HUES64 (cell line): ENCODE measurements at regions not wholly inside any gene's neighbourhood (a gene's known extent, or its start where the extent isn't known, plus 50 kb on each side); places are given as distances from the start of the nearest gene placed in this dataset.
A peak's percentile ranks its signal among the peaks of the same experiment; 100 is the strongest.

Experiments
- H3K27ac ChIP-seq: 2 replicates; pipeline ENCODE4 v1.7.0; 2013; ENCODE audit warnings: low read depth, low read length, inconsistent platforms
- H3K27me3 ChIP-seq: 2 replicates; pipeline ENCODE4 v1.6.1; 2013; ENCODE audit warnings: mild to moderate bottlenecking, low read length; ENCODE audit not compliant: insufficient read depth
- H3K36me3 ChIP-seq: 2 replicates; pipeline ENCODE4 v1.6.1; 2013; ENCODE audit warnings: mild to moderate bottlenecking, low read length; ENCODE audit not compliant: insufficient read depth
- H3K4me1 ChIP-seq: 2 replicates; pipeline ENCODE4 v1.6.1; 2013; ENCODE audit warnings: mild to moderate bottlenecking, low read length, moderate library complexity; ENCODE audit not compliant: insufficient read depth
- H3K4me3 ChIP-seq: 2 replicates; pipeline ENCODE4 v1.5.1; 2013; ENCODE audit warnings: mild to moderate bottlenecking, low read length, moderate library complexity
- H3K9ac ChIP-seq: 2 replicates; pipeline ENCODE4 v1.6.1; 2013; ENCODE audit warnings: mild to moderate bottlenecking, low read depth, low read length
- H3K9me3 ChIP-seq: 2 replicates; pipeline ENCODE4 v1.6.1; 2013; ENCODE audit warnings: low read depth, low read length; ENCODE audit not compliant: insufficient read depth
- WGBS: fragments of 150-250, 120-280 bp; methylation state at CpG from one replicate; pipeline ENCODE4 v1.1.7; 2013; ENCODE audit warnings: missing lambda C conversion rate; 5-methylcytosine and 5-hydroxymethylcytosine counted together

GRCh38 chr22:27670701-27671412, 130.7 kb downstream of the MN1 start:
- Histone ChIP-seq H3K9ac (peak overlapping the region; percentile 74), H3K4me3 (peak overlapping the region; percentile 27; the same call in 1 of the 2 replicates)

GRCh38 chr22:27671413-27671935, 130.1 kb downstream of the MN1 start:
- Histone ChIP-seq H3K9ac (peak overlapping the region; percentile 74), H3K27me3 (no peaks in the 10 kb centered on the region), H3K27ac (peak overlapping the region; percentile 99), H3K36me3 (peaks cover 15% of the 10 kb centered on the region; the same call in 1 of the 2 replicates), H3K4me3 (no peak overlapping the region), H3K9me3 (peaks cover 2% of the 10 kb centered on the region; the same call in 1 of the 2 replicates), H3K4me1 (peaks cover 20% of the 10 kb centered on the region)
- 83% methylated on average over 3 of the region's 3 CpGs for WGBS

More at GRCh38 chr22:27670701-27671412, 130.7 kb downstream of the MN1 start:
- Histone ChIP-seq H3K4me1 (peaks cover 20% of the 10 kb centered on the region), H3K36me3 (peaks cover 8% of the 10 kb centered on the region; the same call in 1 of the 2 replicates), H3K27ac (peak overlapping the region; percentile 99), H3K27me3 (no peaks in the 10 kb centered on the region), H3K9me3 (peaks cover 6% of the 10 kb centered on the region)
- WGBS = 8% methylated on average over 16 of the region's 16 CpGs

- Histone ChIP-seq H3K36me3 (peaks cover 19% of the 10 kb centered on the region), H3K4me3 (no peak overlapping the region), H3K9me3 (no peaks in the 10 kb centered on the region), H3K4me1 (peaks cover 20% of the 10 kb centered on the region), H3K27ac (0 out of 2 replicates have a peak overlapping the region, but pooled peaks have one; percentile 23), H3K9ac (no peak overlapping the region), H3K27me3 (no peaks in the 10 kb centered on the region)
- 94% methylated on average over 9 of the region's 9 CpGs for WGBS
These were observed 128.7 kb downstream of the MN1 start for GRCh38 chr22:27672721-27673418.

GRCh38 chr22:27673839-27674238, 127.7 kb downstream of the MN1 start:
- 88% methylated on average over 15 of the region's 15 CpGs for WGBS
- H3K9ac ChIP-seq = no peak overlapping the region

GRCh38 chr22:27674261-27674923, 127.2 kb downstream of the MN1 start:
- Histone ChIP-seq H3K27me3 (no peaks in the 10 kb centered on the region), H3K4me1 (peaks cover 25% of the 10 kb centered on the region), H3K36me3 (peaks cover 19% of the 10 kb centered on the region), H3K9ac (no peak overlapping the region), H3K9me3 (no peaks in the 10 kb centered on the region), H3K27ac (no peak overlapping the region), H3K4me3 (no peak overlapping the region)
- 84% methylated on average over 4 of the region's 4 CpGs for WGBS

More at GRCh38 chr22:27673839-27674238, 127.7 kb downstream of the MN1 start:
- no peaks in the 10 kb centered on the region for H3K9me3 ChIP-seq
- no peak overlapping the region for H3K27ac ChIP-seq
- no peak overlapping the region for H3K4me3 ChIP-seq
- H3K36me3 ChIP-seq = peaks cover 19% of the 10 kb centered on the region
- H3K27me3 ChIP-seq = no peaks in the 10 kb centered on the region
- H3K4me1 ChIP-seq = peaks cover 20% of the 10 kb centered on the region

GRCh38 chr22:27676545-27677213, 124.9 kb downstream of the MN1 start:
- Histone ChIP-seq H3K4me1 (peaks cover 12% of the 10 kb centered on the region; the same call in 1 of the 2 replicates), H3K9ac (no peak overlapping the region), H3K36me3 (peaks cover 19% of the 10 kb centered on the region), H3K27ac (no peak overlapping the region), H3K4me3 (no peak overlapping the region), H3K9me3 (no peaks in the 10 kb centered on the region), H3K27me3 (no peaks in the 10 kb centered on the region)
- 95% methylated on average over 3 of the region's 4 CpGs for WGBS

- H3K4me1 ChIP-seq = peaks cover 16% of the 10 kb centered on the region
- no peaks in the 10 kb centered on the region for H3K9me3 ChIP-seq
- H3K27ac ChIP-seq = no peak overlapping the region
- no peak overlapping the region for H3K9ac ChIP-seq
- H3K27me3 ChIP-seq = no peaks in the 10 kb centered on the region
- H3K4me3 ChIP-seq = no peak overlapping the region
- WGBS = 93% methylated on average over 27 of the region's 27 CpGs
- H3K36me3 ChIP-seq = peaks cover 19% of the 10 kb centered on the region
These were observed 123.6 kb downstream of the MN1 start for GRCh38 chr22:27677905-27678458.

- Histone ChIP-seq H3K9ac (no peak overlapping the region), H3K4me3 (no peak overlapping the region), H3K27me3 (no peaks in the 10 kb centered on the region), H3K27ac (peak overlapping the region; percentile 39; the same call in 1 of the 2 replicates), H3K9me3 (no peaks in the 10 kb centered on the region), H3K36me3 (peaks cover 19% of the 10 kb centered on the region), H3K4me1 (peaks cover 19% of the 10 kb centered on the region)
- WGBS = 61% methylated on average over 5 of the region's 5 CpGs
These were observed 122.4 kb downstream of the MN1 start for GRCh38 chr22:27679176-27679575.

GRCh38 chr22:27679693-27680488, 121.7 kb downstream of the MN1 start:
- H3K27ac ChIP-seq = peak overlapping the region; percentile 39; the same call in 1 of the 2 replicates
- peaks cover 19% of the 10 kb centered on the region for H3K4me1 ChIP-seq
- H3K36me3 ChIP-seq = peaks cover 19% of the 10 kb centered on the region
- 71% methylated on average over 6 of the region's 6 CpGs for WGBS
- H3K9ac ChIP-seq = no peak overlapping the region
- H3K9me3 ChIP-seq = no peaks in the 10 kb centered on the region
- H3K4me3 ChIP-seq = no peak overlapping the region
- no peaks in the 10 kb centered on the region for H3K27me3 ChIP-seq

GRCh38 chr22:27680636-27681035, 120.9 kb downstream of the MN1 start:
- Histone ChIP-seq H3K4me3 (no peak overlapping the region), H3K9me3 (no peaks in the 10 kb centered on the region), H3K27ac (no peak overlapping the region), H3K4me1 (peaks cover 19% of the 10 kb centered on the region), H3K36me3 (peaks cover 16% of the 10 kb centered on the region), H3K9ac (no peak overlapping the region), H3K27me3 (no peaks in the 10 kb centered on the region)
- 90% methylated on average over 7 of the region's 7 CpGs for WGBS
